ENCODE measurements at regions not wholly inside any gene's neighbourhood (a gene's known extent, or its start where the extent isn't known, plus 50 kb on each side); places are given as distances from the start of the nearest gene placed in this dataset.
"Not testable (repeated sequence)": the region's sequence is repeated elsewhere in the genome, so short reads cannot be mapped to it uniquely, and the experiment has no call there.

- ChIA-PET CTCF (interaction anchor here (0.6 kb wide), 1 partner anchor 699 kb away, joined by 3 read pairs; no protein-coding TSS in a partner anchor), POLR2A (ENCODE audit: low non-redundant PET) (no interaction called here)
- DNase-seq (ENCODE audit: low spot score): no peak
- H3K4me1 ChIP-seq (ENCODE audit: insufficient read depth, low read length, poor library complexity, severe bottlenecking): no peaks in the 10 kb centered on the region
- no peak overlapping the region for H3K27ac ChIP-seq (ENCODE audit: low read depth, low read length, poor library complexity, severe bottlenecking)
- no TSS peak for BruUV-seq (replicated peaks)
- no peak for TF ChIP-seq EZH2 (IDR thresholded peaks at IDR 0.05; ENCODE audit: borderline replicate concordance, low read depth, low read length, poor library complexity, severe bottlenecking)
- no peak for TF ChIP-seq CTCF (conservative IDR thresholded peaks at IDR 0.05; ENCODE audit: low read depth, low read length)
- no peaks in the 10 kb centered on the region for H3K9me3 ChIP-seq (ENCODE audit: low read depth, low read length, poor library complexity, severe bottlenecking)
- no peaks in the 10 kb centered on the region for H3K27me3 ChIP-seq (replicated peaks; ENCODE audit: insufficient read depth, low read depth, low read length, poor library complexity)
- intact Hi-C loops (cut with micrococcal nuclease; ENCODE audit: unreplicated experiment): no loop called here
- H3K36me3 ChIP-seq (ENCODE audit: insufficient read depth, low read length, poor library complexity, severe bottlenecking): no peaks in the 10 kb centered on the region
- H3K4me3 ChIP-seq (ENCODE audit: low read depth, low read length, poor library complexity, severe bottlenecking): no peak overlapping the region
Observed at GRCh38 chr2:208671886-208672680, 265.5 kb downstream of the PTH2R start.

DNA sequence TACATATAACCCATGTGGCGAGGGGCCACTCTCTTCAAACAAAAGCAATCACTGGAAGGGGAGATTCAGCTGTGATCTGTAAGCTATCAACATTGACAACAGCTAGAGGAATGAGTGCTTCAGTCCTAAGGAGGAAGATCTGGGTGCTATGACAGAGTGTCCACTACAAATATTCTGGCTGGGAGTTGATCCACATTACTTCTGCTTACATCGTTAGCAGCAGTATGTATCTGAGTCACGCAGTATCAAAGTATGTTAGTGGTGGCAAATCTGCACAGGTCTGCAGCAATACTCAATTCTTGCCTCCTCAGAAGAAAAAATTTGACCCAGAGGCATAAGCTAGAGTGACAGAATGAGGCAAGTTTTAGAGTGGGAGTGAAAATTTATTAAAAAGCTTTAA lies 267.0 kb downstream of the PTH2R start:
- CTCF ChIA-PET: no interaction called here
- no peaks in the 10 kb centered on the region for H3K27me3 ChIP-seq (replicated peaks; ENCODE audit: insufficient read depth, low read depth, low read length, poor library complexity)
- H3K4me1 ChIP-seq (ENCODE audit: insufficient read depth, low read length, poor library complexity, severe bottlenecking): no peaks in the 10 kb centered on the region
- H3K4me3 ChIP-seq (ENCODE audit: low read depth, low read length, poor library complexity, severe bottlenecking): no peak overlapping the region
- POLR2A ChIA-PET (ENCODE audit: low non-redundant PET): no interaction called here
- no peak for TF ChIP-seq CTCF (conservative IDR thresholded peaks at IDR 0.05; ENCODE audit: low read depth, low read length)
- TF ChIP-seq EZH2 (IDR thresholded peaks at IDR 0.05; ENCODE audit: borderline replicate concordance, low read depth, low read length, poor library complexity, severe bottlenecking): no peak
- no peak for DNase-seq (ENCODE audit: low spot score)
- H3K9me3 ChIP-seq (ENCODE audit: low read depth, low read length, poor library complexity, severe bottlenecking): no peaks in the 10 kb centered on the region
- no peaks in the 10 kb centered on the region for H3K36me3 ChIP-seq (ENCODE audit: insufficient read depth, low read length, poor library complexity, severe bottlenecking)
- BruUV-seq (replicated peaks): no TSS peak
- H3K27ac ChIP-seq (ENCODE audit: low read depth, low read length, poor library complexity, severe bottlenecking): no peak overlapping the region
- intact Hi-C loops (cut with micrococcal nuclease; ENCODE audit: unreplicated experiment): no loop called here

DNA sequence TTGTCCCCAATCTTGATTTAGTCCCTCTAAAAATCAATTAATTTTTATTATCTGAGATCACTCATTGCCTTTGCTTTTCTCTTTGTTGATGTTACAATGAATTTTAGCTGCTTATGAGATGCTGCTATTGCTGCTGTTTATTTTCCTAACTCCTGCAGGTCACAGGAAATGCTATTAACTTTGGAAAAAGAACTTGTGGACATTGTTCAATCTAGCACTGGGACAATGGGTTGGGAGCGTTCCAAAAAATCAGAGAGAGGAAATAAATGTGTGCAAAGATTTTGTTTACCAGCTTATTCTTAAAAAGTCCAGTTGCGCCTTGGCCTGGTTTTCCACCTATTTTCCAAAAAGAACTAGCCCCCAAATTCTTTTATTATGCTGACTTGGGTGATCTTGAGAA lies 268.3 kb downstream of the PTH2R start:
- POLR2A ChIA-PET (ENCODE audit: low non-redundant PET): no interaction called here

DNA sequence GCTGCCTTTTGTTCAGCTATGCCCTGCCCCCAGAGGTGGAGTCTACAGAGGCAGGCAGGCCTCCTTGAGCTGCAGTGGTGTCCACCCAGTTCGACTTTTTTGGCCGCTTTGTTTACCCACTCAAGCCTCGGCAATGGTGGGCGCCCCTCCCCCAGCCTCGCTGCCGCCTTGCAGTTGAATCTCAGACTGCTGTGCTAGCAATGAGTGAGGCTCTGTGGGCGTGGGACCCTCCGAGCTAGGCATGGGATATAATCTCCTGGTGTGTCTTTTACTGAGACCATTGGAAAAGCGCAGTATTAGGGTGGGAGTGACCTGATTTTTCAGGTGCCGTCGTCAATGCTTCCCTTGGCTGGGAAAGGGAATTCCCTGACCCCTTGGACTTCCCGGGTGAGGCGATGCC lies 279.3 kb downstream of the PTH2R start:
- BruUV-seq (replicated peaks): not testable (repeated sequence)

More for the DNA sequence above, 268.3 kb downstream of the PTH2R start:
- H3K27ac ChIP-seq (ENCODE audit: low read depth, low read length, poor library complexity, severe bottlenecking): no peak overlapping the region
- H3K36me3 ChIP-seq (ENCODE audit: insufficient read depth, low read length, poor library complexity, severe bottlenecking): no peaks in the 10 kb centered on the region
- H3K27me3 ChIP-seq (replicated peaks; ENCODE audit: insufficient read depth, low read depth, low read length, poor library complexity): no peaks in the 10 kb centered on the region
- BruUV-seq (replicated peaks): no TSS peak
- no peak overlapping the region for H3K4me3 ChIP-seq (ENCODE audit: low read depth, low read length, poor library complexity, severe bottlenecking)
- TF ChIP-seq EZH2 (IDR thresholded peaks at IDR 0.05; ENCODE audit: borderline replicate concordance, low read depth, low read length, poor library complexity, severe bottlenecking): no peak
- TF ChIP-seq CTCF (conservative IDR thresholded peaks at IDR 0.05; ENCODE audit: low read depth, low read length): no peak
- no peaks in the 10 kb centered on the region for H3K9me3 ChIP-seq (ENCODE audit: low read depth, low read length, poor library complexity, severe bottlenecking)
- intact Hi-C loops (cut with micrococcal nuclease; ENCODE audit: unreplicated experiment): no loop called here
- CTCF ChIA-PET: no interaction called here
- no peaks in the 10 kb centered on the region for H3K4me1 ChIP-seq (ENCODE audit: insufficient read depth, low read length, poor library complexity, severe bottlenecking)
- no peak for DNase-seq (ENCODE audit: low spot score)

More for the DNA sequence above, 279.3 kb downstream of the PTH2R start:
- DNase-seq (ENCODE audit: low spot score); POLR2A ChIA-PET (ENCODE audit: low non-redundant PET); CTCF ChIA-PET; H3K36me3 ChIP-seq (ENCODE audit: insufficient read depth, low read length, poor library complexity, severe bottlenecking); H3K4me1 ChIP-seq (ENCODE audit: insufficient read depth, low read length, poor library complexity, severe bottlenecking); H3K9me3 ChIP-seq (ENCODE audit: low read depth, low read length, poor library complexity, severe bottlenecking); intact Hi-C loops (cut with micrococcal nuclease; ENCODE audit: unreplicated experiment); H3K27ac ChIP-seq (ENCODE audit: low read depth, low read length, poor library complexity, severe bottlenecking); H3K4me3 ChIP-seq (ENCODE audit: low read depth, low read length, poor library complexity, severe bottlenecking); H3K27me3 ChIP-seq (replicated peaks; ENCODE audit: insufficient read depth, low read depth, low read length, poor library complexity): not testable (repeated sequence)

Measured in A673 (cell line).